GM12878 (cell line): ENCODE measurements at regions not wholly inside any gene's neighbourhood (a gene's known extent, or its start where the extent isn't known, plus 50 kb on each side); places are given as distances from the start of the nearest gene placed in this dataset.

Source experiments
- TCF12 ChIP-seq: IDR thresholded peaks from 2 replicates; pipeline ENCODE4 v1.6.1; 2011; ENCODE audit warnings: low read depth, mild to moderate bottlenecking, low read length
- TF ChIP-seq, protein P1 (sequence below), 3 experiments: IDR thresholded peaks in 2 of 3; conservative IDR thresholded peaks in 1 of 3; 2 replicates each; pipeline ENCODE4 v1.5.1; 2011; ENCODE audit warnings: low read depth in 3 of 3, low read length in 3 of 3, mild to moderate bottlenecking in 3 of 3, control low read depth in 2 of 3, moderate library complexity in 2 of 3, inconsistent platforms in 1 of 3, mixed read lengths in 1 of 3; ENCODE audit not compliant: control insufficient read depth in 2 of 3, insufficient read depth in 1 of 3; ENCODE audit errors: extremely low read depth in 1 of 3

DNA sequence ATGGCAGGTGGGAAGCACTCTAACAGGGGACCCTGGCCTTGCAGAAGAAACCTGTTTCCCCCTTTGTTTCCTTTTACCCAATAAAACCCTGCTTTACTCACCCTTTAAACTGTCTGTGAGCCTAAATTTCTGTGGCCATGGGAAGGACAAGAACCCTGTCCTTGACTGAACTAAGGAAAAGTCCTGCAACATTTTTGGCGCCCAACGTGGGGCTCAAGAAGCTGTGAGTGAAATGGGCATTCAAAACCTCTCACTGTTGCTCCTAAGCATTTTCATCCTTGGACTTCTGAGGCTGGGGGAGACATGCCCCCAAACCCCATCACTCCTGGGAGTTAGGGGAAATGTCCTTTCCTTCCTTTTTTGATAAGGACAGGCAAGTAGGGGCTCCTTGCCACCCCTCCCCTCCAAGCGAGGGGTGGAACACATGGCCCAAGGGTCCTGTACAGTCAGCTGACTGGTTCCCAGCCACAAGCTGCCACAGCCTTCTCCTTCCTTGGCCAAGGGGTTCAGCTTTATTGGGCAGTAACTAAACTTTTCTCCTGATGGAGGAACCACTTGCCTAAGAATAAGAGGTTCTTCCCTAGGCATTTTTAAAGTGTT, 381.6 kb downstream of the KLF5 start:
- no peak for TF ChIP-seq TCF12
- TF ChIP-seq, protein P1, sequence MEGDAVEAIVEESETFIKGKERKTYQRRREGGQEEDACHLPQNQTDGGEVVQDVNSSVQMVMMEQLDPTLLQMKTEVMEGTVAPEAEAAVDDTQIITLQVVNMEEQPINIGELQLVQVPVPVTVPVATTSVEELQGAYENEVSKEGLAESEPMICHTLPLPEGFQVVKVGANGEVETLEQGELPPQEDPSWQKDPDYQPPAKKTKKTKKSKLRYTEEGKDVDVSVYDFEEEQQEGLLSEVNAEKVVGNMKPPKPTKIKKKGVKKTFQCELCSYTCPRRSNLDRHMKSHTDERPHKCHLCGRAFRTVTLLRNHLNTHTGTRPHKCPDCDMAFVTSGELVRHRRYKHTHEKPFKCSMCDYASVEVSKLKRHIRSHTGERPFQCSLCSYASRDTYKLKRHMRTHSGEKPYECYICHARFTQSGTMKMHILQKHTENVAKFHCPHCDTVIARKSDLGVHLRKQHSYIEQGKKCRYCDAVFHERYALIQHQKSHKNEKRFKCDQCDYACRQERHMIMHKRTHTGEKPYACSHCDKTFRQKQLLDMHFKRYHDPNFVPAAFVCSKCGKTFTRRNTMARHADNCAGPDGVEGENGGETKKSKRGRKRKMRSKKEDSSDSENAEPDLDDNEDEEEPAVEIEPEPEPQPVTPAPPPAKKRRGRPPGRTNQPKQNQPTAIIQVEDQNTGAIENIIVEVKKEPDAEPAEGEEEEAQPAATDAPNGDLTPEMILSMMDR (IDR thresholded peaks at IDR 0.05 in 2 of 3, conservative IDR thresholded peaks at IDR 0.05 in 1 of 3; ENCODE audit: control insufficient read depth in 2 of 3, extremely low read depth in 1 of 3, insufficient read depth in 1 of 3, low read depth in 3 of 3, low read length in 3 of 3): no peak
